ENCODE measurements at regions not wholly inside any gene's neighbourhood (a gene's known extent, or its start where the extent isn't known, plus 50 kb on each side); places are given as distances from the start of the nearest gene placed in this dataset.

DNA sequence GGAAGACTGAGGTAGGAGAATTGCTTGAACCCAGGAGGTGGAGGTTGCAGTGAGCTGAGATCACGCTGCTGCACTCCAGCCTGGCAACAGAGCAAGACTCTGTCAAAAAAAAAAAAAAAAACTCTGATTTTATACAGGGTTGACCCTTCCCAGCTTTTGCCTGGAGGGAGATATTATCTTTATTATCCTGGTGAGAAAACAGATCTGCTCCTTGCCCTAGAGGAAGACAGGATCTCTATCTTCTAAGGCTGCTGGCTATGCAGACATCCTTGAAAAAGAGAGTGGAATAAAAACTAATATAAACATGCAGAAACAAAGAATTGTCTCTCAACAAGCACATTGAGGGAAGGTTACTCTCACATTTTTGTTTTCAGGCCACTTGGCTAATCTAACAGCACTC is 1503.4 kb upstream of the WWC1 start:
- Histone ChIP-seq H2AFZ (ENCODE audit: low read length) (no peak overlapping the region), H3K4me2 (ENCODE audit: low read depth, low read length) (no peak overlapping the region), H3K4me3 (replicated peaks in 1 of 3; ENCODE audit: insufficient read depth in 1 of 3, low read depth in 2 of 3, low read length in 3 of 3) (no peak overlapping the region), H3K9me3 (ENCODE audit: low read length) (peaks cover 79% of the 10 kb centered on the region), H3K27me3 (ENCODE audit: control insufficient read depth in 1 of 2, insufficient read depth in 2 of 2, low read length in 2 of 2) (no peaks in the 10 kb centered on the region), H3K27ac (ENCODE audit: extremely low read length, insufficient read depth, low read length) (no peak overlapping the region), H3K36me3 (replicated peaks in 1 of 2; ENCODE audit: control insufficient read depth in 1 of 2, insufficient read depth in 2 of 2, low read length in 2 of 2) (no peaks in the 10 kb centered on the region), H3K79me2 (ENCODE audit: insufficient read depth, low read length) (no peaks in the 10 kb centered on the region), H3K4me1 (ENCODE audit: insufficient read depth, low read length) (no peaks in the 10 kb centered on the region), H4K20me1 (ENCODE audit: insufficient read depth, low read length) (no peaks in the 10 kb centered on the region), H3K9ac (ENCODE audit: insufficient read depth, low read depth, low read length) (no peak overlapping the region)
- no peak for ATAC-seq
- in situ Hi-C loops (cut with HindIII; ENCODE audit: extremely low pct_ligation_motif_present, low pct_unique_long_range_greater_than_20kb) = no loop called here
- 5% methylated on average over 1 of the region's 1 CpG for WGBS (ENCODE audit: low lambda C conversion rate)
- POLR2A ChIA-PET = no interaction called here
- CTCF ChIA-PET (ENCODE audit: low intra/inter-chr PET ratio, low total read pairs) = no interaction called here
- no TSS peak for BruUV-seq (replicated peaks)
- FAIRE-seq = no peak
- intact Hi-C loops (cut with micrococcal nuclease; ENCODE audit: unreplicated experiment) = no loop called here
- no peak for DNase-seq (ENCODE audit: low spot score)
- TF ChIP-seq, protein P1, sequence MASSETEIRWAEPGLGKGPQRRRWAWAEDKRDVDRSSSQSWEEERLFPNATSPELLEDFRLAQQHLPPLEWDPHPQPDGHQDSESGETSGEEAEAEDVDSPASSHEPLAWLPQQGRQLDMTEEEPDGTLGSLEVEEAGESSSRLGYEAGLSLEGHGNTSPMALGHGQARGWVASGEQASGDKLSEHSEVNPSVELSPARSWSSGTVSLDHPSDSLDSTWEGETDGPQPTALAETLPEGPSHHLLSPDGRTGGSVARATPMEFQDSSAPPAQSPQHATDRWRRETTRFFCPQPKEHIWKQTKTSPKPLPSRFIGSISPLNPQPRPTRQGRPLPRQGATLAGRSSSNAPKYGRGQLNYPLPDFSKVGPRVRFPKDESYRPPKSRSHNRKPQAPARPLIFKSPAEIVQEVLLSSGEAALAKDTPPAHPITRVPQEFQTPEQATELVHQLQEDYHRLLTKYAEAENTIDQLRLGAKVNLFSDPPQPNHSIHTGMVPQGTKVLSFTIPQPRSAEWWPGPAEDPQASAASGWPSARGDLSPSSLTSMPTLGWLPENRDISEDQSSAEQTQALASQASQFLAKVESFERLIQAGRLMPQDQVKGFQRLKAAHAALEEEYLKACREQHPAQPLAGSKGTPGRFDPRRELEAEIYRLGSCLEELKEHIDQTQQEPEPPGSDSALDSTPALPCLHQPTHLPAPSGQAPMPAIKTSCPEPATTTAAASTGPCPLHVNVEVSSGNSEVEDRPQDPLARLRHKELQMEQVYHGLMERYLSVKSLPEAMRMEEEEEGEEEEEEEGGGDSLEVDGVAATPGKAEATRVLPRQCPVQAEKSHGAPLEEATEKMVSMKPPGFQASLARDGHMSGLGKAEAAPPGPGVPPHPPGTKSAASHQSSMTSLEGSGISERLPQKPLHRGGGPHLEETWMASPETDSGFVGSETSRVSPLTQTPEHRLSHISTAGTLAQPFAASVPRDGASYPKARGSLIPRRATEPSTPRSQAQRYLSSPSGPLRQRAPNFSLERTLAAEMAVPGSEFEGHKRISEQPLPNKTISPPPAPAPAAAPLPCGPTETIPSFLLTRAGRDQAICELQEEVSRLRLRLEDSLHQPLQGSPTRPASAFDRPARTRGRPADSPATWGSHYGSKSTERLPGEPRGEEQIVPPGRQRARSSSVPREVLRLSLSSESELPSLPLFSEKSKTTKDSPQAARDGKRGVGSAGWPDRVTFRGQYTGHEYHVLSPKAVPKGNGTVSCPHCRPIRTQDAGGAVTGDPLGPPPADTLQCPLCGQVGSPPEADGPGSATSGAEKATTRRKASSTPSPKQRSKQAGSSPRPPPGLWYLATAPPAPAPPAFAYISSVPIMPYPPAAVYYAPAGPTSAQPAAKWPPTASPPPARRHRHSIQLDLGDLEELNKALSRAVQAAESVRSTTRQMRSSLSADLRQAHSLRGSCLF (CRISPR knock-in tag; IDR thresholded peaks at IDR 0.05; ENCODE audit: borderline replicate concordance) = no peak
- TF ChIP-seq, protein P2, sequence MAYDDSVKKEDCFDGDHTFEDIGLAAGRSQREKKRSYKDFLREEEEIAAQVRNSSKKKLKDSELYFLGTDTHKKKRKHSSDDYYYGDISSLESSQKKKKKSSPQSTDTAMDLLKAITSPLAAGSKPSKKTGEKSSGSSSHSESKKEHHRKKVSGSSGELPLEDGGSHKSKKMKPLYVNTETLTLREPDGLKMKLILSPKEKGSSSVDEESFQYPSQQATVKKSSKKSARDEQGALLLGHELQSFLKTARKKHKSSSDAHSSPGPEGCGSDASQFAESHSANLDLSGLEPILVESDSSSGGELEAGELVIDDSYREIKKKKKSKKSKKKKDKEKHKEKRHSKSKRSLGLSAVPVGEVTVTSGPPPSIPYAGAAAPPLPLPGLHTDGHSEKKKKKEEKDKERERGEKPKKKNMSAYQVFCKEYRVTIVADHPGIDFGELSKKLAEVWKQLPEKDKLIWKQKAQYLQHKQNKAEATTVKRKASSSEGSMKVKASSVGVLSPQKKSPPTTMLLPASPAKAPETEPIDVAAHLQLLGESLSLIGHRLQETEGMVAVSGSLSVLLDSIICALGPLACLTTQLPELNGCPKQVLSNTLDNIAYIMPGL (CRISPR knock-in tag; IDR thresholded peaks at IDR 0.05; ENCODE audit: borderline replicate concordance in 1 of 2, low read depth in 1 of 2) = no peak
- no peak for TF ChIP-seq MIER2 (CRISPR knock-in tag; IDR thresholded peaks at IDR 0.05)
- TF ChIP-seq, protein P3, sequence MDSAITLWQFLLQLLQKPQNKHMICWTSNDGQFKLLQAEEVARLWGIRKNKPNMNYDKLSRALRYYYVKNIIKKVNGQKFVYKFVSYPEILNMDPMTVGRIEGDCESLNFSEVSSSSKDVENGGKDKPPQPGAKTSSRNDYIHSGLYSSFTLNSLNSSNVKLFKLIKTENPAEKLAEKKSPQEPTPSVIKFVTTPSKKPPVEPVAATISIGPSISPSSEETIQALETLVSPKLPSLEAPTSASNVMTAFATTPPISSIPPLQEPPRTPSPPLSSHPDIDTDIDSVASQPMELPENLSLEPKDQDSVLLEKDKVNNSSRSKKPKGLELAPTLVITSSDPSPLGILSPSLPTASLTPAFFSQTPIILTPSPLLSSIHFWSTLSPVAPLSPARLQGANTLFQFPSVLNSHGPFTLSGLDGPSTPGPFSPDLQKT (CRISPR knock-in tag; IDR thresholded peaks at IDR 0.05; ENCODE audit: borderline replicate concordance) = no peak
- TF ChIP-seq ZNF33A (CRISPR knock-in tag; IDR thresholded peaks at IDR 0.05; ENCODE audit: borderline replicate concordance) = no peak
- no peak for TF ChIP-seq HNF4A (CRISPR knock-in tag; IDR thresholded peaks at IDR 0.05)
- no peak for TF ChIP-seq SAP130 (CRISPR knock-in tag; IDR thresholded peaks at IDR 0.05; ENCODE audit: low read depth)
- TF ChIP-seq ZNF256 (CRISPR knock-in tag; conservative IDR thresholded peaks at IDR 0.05) = no peak
- no peak for TF ChIP-seq ONECUT2 (CRISPR knock-in tag; IDR thresholded peaks at IDR 0.05)
- TF ChIP-seq ZNF441 (CRISPR knock-in tag; IDR thresholded peaks at IDR 0.05; ENCODE audit: borderline replicate concordance) = no peak
- TF ChIP-seq, protein P4, sequence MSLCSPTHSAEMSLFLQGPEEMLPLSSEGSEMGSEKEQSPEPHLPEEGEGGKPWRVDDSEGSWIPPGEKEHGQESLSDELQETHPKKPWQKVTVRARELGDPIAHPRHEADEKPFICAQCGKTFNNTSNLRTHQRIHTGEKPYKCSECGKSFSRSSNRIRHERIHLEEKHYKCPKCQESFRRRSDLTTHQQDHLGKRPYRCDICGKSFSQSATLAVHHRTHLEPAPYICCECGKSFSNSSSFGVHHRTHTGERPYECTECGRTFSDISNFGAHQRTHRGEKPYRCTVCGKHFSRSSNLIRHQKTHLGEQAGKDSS (CRISPR knock-in tag; IDR thresholded peaks at IDR 0.05; ENCODE audit: borderline replicate concordance, low read depth) = no peak
- TF ChIP-seq YY1 (IDR thresholded peaks at IDR 0.05; ENCODE audit: insufficient read depth, insufficient replicate concordance, low read depth, low read length) = no peak
- no peak for TF ChIP-seq ZNF260 (CRISPR knock-in tag; IDR thresholded peaks at IDR 0.05; ENCODE audit: borderline replicate concordance, low read depth)
- no peak for TF ChIP-seq TP53 (CRISPR knock-in tag; conservative IDR thresholded peaks at IDR 0.05)
- TF ChIP-seq SMAD1 (CRISPR knock-in tag; IDR thresholded peaks at IDR 0.05; ENCODE audit: borderline replicate concordance, low read depth) = no peak
- no peak for TF ChIP-seq NFE2 (CRISPR knock-in tag; IDR thresholded peaks at IDR 0.05)
- no peak for TF ChIP-seq ZNF138 (CRISPR knock-in tag; IDR thresholded peaks at IDR 0.05; ENCODE audit: low read depth)
